H9 (cell line): ENCODE measurements at regions not wholly inside any gene's neighbourhood (a gene's known extent, or its start where the extent isn't known, plus 50 kb on each side); places are given as distances from the start of the nearest gene placed in this dataset.

Source experiments
- DNase-seq: peaks from one replicate; pipeline ENCODE4 v3.0.0-alpha.2; 2017
- H2AFZ ChIP-seq: one replicate; pipeline ENCODE4 v1.6.1; 2013; ENCODE audit warnings: mild to moderate bottlenecking, low read length, control low read depth, moderate library complexity
- H2AK5ac ChIP-seq: 2 replicates; pipeline ENCODE4 v1.6.1; 2013; ENCODE audit warnings: low read length, control low read depth, mixed read lengths; ENCODE audit not compliant: insufficient read length
- H2BK120ac ChIP-seq: one replicate; pipeline ENCODE4 v1.6.1; 2013; ENCODE audit warnings: low read depth, mild to moderate bottlenecking, low read length, control low read depth, inconsistent platforms; ENCODE audit not compliant: poor library complexity, severe bottlenecking
- H2BK12ac ChIP-seq: 2 replicates; pipeline ENCODE4 v1.6.1; 2013; ENCODE audit warnings: low read length, control low read depth, mixed read lengths, low read depth; ENCODE audit not compliant: insufficient read length
- H2BK15ac ChIP-seq: 2 replicates; pipeline ENCODE4 v1.6.1; 2013; ENCODE audit warnings: low read depth, low read length, control low read depth
- H2BK20ac ChIP-seq: one replicate; pipeline ENCODE4 v1.6.1; 2013; ENCODE audit warnings: low read depth, mild to moderate bottlenecking, low read length, control low read depth, inconsistent platforms; ENCODE audit not compliant: poor library complexity, severe bottlenecking
- H2BK5ac ChIP-seq: 2 replicates; pipeline ENCODE4 v1.6.1; 2013; ENCODE audit warnings: low read length, control low read depth, mixed read lengths; ENCODE audit not compliant: insufficient read length
- H3K14ac ChIP-seq: 2 replicates; pipeline ENCODE4 v1.6.1; 2013; ENCODE audit warnings: low read length, control low read depth; ENCODE audit not compliant: insufficient read depth
- H3K18ac ChIP-seq: 2 replicates; pipeline ENCODE4 v1.6.1; 2013; ENCODE audit warnings: low read depth, mild to moderate bottlenecking, mixed read lengths, low read length, control low read depth; ENCODE audit not compliant: insufficient read length
- H3K23ac ChIP-seq: 2 replicates; pipeline ENCODE4 v1.6.1; 2013; ENCODE audit warnings: low read length, control low read depth, mixed read lengths, low read depth; ENCODE audit not compliant: insufficient read length
- H3K23me2 ChIP-seq: 2 replicates; pipeline ENCODE4 v1.6.1; 2013; ENCODE audit warnings: low read depth, mild to moderate bottlenecking, mixed read lengths, low read length, control low read depth; ENCODE audit not compliant: insufficient read length, poor library complexity, severe bottlenecking
- H3K27ac ChIP-seq: 2 replicates; pipeline ENCODE4 v1.5.1; 2013; ENCODE audit warnings: low read length, control low read depth, mixed read lengths, low read depth; ENCODE audit not compliant: insufficient read length
- H3K27me3 ChIP-seq: 2 replicates; pipeline ENCODE4 v1.6.1; 2013; ENCODE audit warnings: low read length, control low read depth, inconsistent platforms; ENCODE audit not compliant: insufficient read depth
- H3K4ac ChIP-seq: 2 replicates; pipeline ENCODE4 v1.6.1; 2013; ENCODE audit warnings: low read depth, mild to moderate bottlenecking, control low read depth, inconsistent platforms, low read length, moderate library complexity
- H3K4me1 ChIP-seq: 2 replicates; pipeline ENCODE4 v1.6.1; 2013; ENCODE audit warnings: low read length, control low read depth, inconsistent platforms; ENCODE audit not compliant: insufficient read depth
- H3K4me2 ChIP-seq: 2 replicates; pipeline ENCODE4 v1.6.1; 2013; ENCODE audit warnings: low read length, control low read depth, mixed read lengths; ENCODE audit not compliant: insufficient read length, insufficient read depth
- H3K56ac ChIP-seq: 2 replicates; pipeline ENCODE4 v1.6.1; 2013; ENCODE audit warnings: low read depth, mild to moderate bottlenecking, mixed read lengths, low read length, control low read depth; ENCODE audit not compliant: insufficient read length
- H3K79me1 ChIP-seq: 2 replicates; pipeline ENCODE4 v1.6.1; 2013; ENCODE audit warnings: low read depth, mild to moderate bottlenecking, moderate library complexity, low read length, control low read depth, inconsistent platforms; ENCODE audit not compliant: insufficient read depth, poor library complexity, severe bottlenecking
- H3K79me2 ChIP-seq: 2 replicates; pipeline ENCODE4 v1.6.1; 2013; ENCODE audit warnings: low read length, control low read depth, inconsistent platforms; ENCODE audit not compliant: insufficient read depth
- H3K9ac ChIP-seq: 2 replicates; pipeline ENCODE4 v1.6.1; 2013; ENCODE audit warnings: low read length, control low read depth, mixed read lengths; ENCODE audit not compliant: insufficient read length; ENCODE audit errors: extremely low read depth
- H3K9me3 ChIP-seq: one replicate; pipeline ENCODE4 v1.6.1; 2013; ENCODE audit warnings: low read depth, low read length, inconsistent platforms; ENCODE audit not compliant: control insufficient read depth
- H3T11ph ChIP-seq: one replicate; pipeline ENCODE4 v1.6.1; 2013; ENCODE audit warnings: mild to moderate bottlenecking, low read length, control low read depth, inconsistent platforms
- H4K20me1 ChIP-seq: one replicate; pipeline ENCODE4 v1.6.1; 2013; ENCODE audit not compliant: control insufficient read depth, insufficient read length, insufficient read depth
- H4K5ac ChIP-seq: 2 replicates; pipeline ENCODE4 v1.6.1; 2013; ENCODE audit warnings: low read depth, mild to moderate bottlenecking, mixed read lengths, low read length, control low read depth; ENCODE audit not compliant: insufficient read length
- H4K8ac ChIP-seq: replicated peaks from 2 replicates; pipeline ENCODE4 v1.6.1; 2013; ENCODE audit warnings: low read length, control low read depth, mixed read lengths, low read depth; ENCODE audit not compliant: insufficient read length
- H4K91ac ChIP-seq: 2 replicates; pipeline ENCODE4 v1.6.1; 2013; ENCODE audit warnings: low read depth, mild to moderate bottlenecking, moderate library complexity, mixed read lengths, low read length, control low read depth; ENCODE audit not compliant: insufficient read length
- H3K27ac Mint-ChIP-seq, 3 experiments: 2 replicates in 2 of 3; 3 replicates in 1 of 3; pipeline ENCODE4 v1.8.0; 2020 to 2021; ENCODE audit warnings: mixed read lengths in 3 of 3, mild to moderate bottlenecking in 1 of 3, moderate library complexity in 1 of 3
- H3K27me3 Mint-ChIP-seq: 2 replicates; pipeline ENCODE4 v1.8.0; 2021; ENCODE audit warnings: low read depth, mild to moderate bottlenecking, moderate library complexity, mixed read lengths
- H3K36me3 Mint-ChIP-seq, 3 experiments: 2 replicates in 2 of 3; 3 replicates in 1 of 3; pipeline ENCODE4 v1.8.0; 2020 to 2021; ENCODE audit warnings: low read depth in 3 of 3, mixed read lengths in 3 of 3; ENCODE audit not compliant: insufficient read depth in 1 of 3
- H3K4me1 Mint-ChIP-seq, 2 experiments: 2 replicates each; pipeline ENCODE4 v1.8.0; 2020; ENCODE audit warnings: mixed read lengths in 2 of 2
- H3K4me3 Mint-ChIP-seq, 2 experiments: 2 replicates in 1 of 2; 3 replicates in 1 of 2; pipeline ENCODE4 v1.8.0; 2020 to 2021; ENCODE audit warnings: mild to moderate bottlenecking in 2 of 2, mixed read lengths in 2 of 2, moderate library complexity in 1 of 2
- H3K9me3 Mint-ChIP-seq, 2 experiments: 2 replicates in 1 of 2; 3 replicates in 1 of 2; pipeline ENCODE4 v1.8.0; 2020; ENCODE audit warnings: mild to moderate bottlenecking in 2 of 2, mixed read lengths in 2 of 2, moderate library complexity in 1 of 2
- WGBS: extraction: QIAGEN DNeasy Blood & Tissue Kit; methylation state at CpG from one replicate; pipeline ENCODE4 v1.1.7; 2013; ENCODE audit warnings: missing lambda C conversion rate, low lambda C conversion rate, mixed read lengths; ENCODE audit not compliant: insufficient read length; ENCODE audit errors: extremely low coverage; 5-methylcytosine and 5-hydroxymethylcytosine counted together
- TF ChIP-seq, protein P1 (sequence below): fragments of 200-600 bp; sonication (generic); conservative IDR thresholded peaks from 3 replicates; pipeline ENCODE4 v1.8.0; 2021; ENCODE audit warnings: antibody characterized with exemption, mild to moderate bottlenecking

DNA sequence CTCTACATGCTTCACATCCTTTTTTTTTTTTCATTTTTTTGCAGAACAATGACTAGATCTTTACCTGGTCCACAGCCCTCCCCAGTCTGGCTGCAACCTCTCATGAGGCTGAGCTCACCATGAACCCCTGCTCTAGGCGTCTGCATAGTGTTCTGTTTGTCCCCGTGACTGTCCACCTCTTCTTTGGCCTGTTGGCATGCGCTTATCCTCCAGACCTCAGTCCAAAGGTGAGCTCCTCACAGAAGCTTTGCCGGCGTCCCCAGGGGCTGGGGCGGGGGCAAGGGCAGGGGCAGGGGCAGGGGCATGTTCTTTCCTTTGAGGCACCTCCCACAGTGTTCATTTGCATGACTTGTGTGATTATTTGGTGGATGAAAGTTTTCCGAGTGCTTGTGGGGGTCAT lies 218.4 kb upstream of the ZNF32 start:
- Histone ChIP-seq H2AFZ (no peak overlapping the region), H3K27me3 (no peaks in the 10 kb centered on the region), H3T11ph (no peak overlapping the region), H2BK120ac (no peak overlapping the region), H3K4ac (no peak overlapping the region), H3K9me3 (no peaks in the 10 kb centered on the region), H3K4me2 (no peak overlapping the region), H3K18ac (no peak overlapping the region), H4K91ac (no peak overlapping the region), H4K5ac (no peak overlapping the region), H3K4me1 (no peaks in the 10 kb centered on the region), H2BK5ac (no peak overlapping the region), H3K79me1 (no peaks in the 10 kb centered on the region), H2AK5ac (no peak overlapping the region), H3K56ac (no peak overlapping the region), H3K79me2 (no peaks in the 10 kb centered on the region), H3K23me2 (no peaks in the 10 kb centered on the region), H3K23ac (no peak overlapping the region), H2BK12ac (no peak overlapping the region), H4K8ac (no peak overlapping the region), H4K20me1 (no peaks in the 10 kb centered on the region), H3K9ac (no peak overlapping the region), H3K14ac (no peak overlapping the region), H3K27ac (no peak overlapping the region), H2BK20ac (no peak overlapping the region), H2BK15ac (no peak overlapping the region)
- peaks cover 0 to 2% of the 10 kb centered on the region in 2 experiments; a peak in 1 of 4 replicates for H3K4me1 Mint-ChIP-seq
- H3K9me3 Mint-ChIP-seq: no peaks in the 10 kb centered on the region
- WGBS: no CpG with 5 or more reads among the region's 7 CpGs
- TF ChIP-seq, protein P1, sequence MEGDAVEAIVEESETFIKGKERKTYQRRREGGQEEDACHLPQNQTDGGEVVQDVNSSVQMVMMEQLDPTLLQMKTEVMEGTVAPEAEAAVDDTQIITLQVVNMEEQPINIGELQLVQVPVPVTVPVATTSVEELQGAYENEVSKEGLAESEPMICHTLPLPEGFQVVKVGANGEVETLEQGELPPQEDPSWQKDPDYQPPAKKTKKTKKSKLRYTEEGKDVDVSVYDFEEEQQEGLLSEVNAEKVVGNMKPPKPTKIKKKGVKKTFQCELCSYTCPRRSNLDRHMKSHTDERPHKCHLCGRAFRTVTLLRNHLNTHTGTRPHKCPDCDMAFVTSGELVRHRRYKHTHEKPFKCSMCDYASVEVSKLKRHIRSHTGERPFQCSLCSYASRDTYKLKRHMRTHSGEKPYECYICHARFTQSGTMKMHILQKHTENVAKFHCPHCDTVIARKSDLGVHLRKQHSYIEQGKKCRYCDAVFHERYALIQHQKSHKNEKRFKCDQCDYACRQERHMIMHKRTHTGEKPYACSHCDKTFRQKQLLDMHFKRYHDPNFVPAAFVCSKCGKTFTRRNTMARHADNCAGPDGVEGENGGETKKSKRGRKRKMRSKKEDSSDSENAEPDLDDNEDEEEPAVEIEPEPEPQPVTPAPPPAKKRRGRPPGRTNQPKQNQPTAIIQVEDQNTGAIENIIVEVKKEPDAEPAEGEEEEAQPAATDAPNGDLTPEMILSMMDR: no peak
- H3K36me3 Mint-ChIP-seq: no peaks in the 10 kb centered on the region
- H3K27me3 Mint-ChIP-seq: peaks cover 4% of the 10 kb centered on the region
- H3K4me3 Mint-ChIP-seq: no peak overlapping the region
- H3K27ac Mint-ChIP-seq: no peak overlapping the region
- DNase-seq: no peak
